Endothelial cell of umbilical vein (primary cell): ENCODE measurements at regions not wholly inside any gene's neighbourhood (a gene's known extent, or its start where the extent isn't known, plus 50 kb on each side); places are given as distances from the start of the nearest gene placed in this dataset.

Source experiments
- BruUV-seq: library from RNA; stranded (reverse); fragments of 400-500 nt; replicated peaks from 2 replicates; lab custom pipeline; 2021; lab: Mats Ljungman, UMichigan
- CTCF ChIA-PET: fragments of 300-600, 350-600 bp; sonication (Branson Sonifier 250); formaldehyde crosslinking; loops from one replicate; lab custom pipeline; 2021; ENCODE audit warnings: antibody characterized with exemption, inconsistent platforms; lab: Charles Lee
- POLR2A ChIA-PET: fragments of 300-600, 350-600 bp; sonication (Branson Sonifier 250); formaldehyde crosslinking; loops from one replicate; lab custom pipeline; 2021; ENCODE audit warnings: antibody characterized with exemption, inconsistent platforms; lab: Charles Lee
- DNase-seq: peaks from one replicate; pipeline ENCODE4 v3.0.0-alpha.2; 2011; ENCODE audit warnings: low read depth, low spot score
- FAIRE-seq: peaks from 2 replicates; lab custom pipeline; 2011; peaks lifted over from hg19 to GRCh38; lab: Jason Lieb, UNC
- H2AFZ ChIP-seq: 2 replicates; pipeline ENCODE4 v1.6.0; 2012; ENCODE audit warnings: low read depth, low read length, control low read depth, inconsistent platforms
- H3K27ac ChIP-seq: 2 replicates; pipeline ENCODE4 v1.5.1; 2011; ENCODE audit warnings: low read depth, mild to moderate bottlenecking, control low read depth, low read length, moderate library complexity; ENCODE audit not compliant: insufficient read depth
- H3K27me3 ChIP-seq, 2 experiments: 2 replicates each; pipeline versions ENCODE4 v1.6.0 to v1.6.1; 2011; ENCODE audit warnings: low read length in 2 of 2, mixed read lengths in 1 of 2; ENCODE audit not compliant: control insufficient read depth in 2 of 2, insufficient read depth in 2 of 2
- H3K36me3 ChIP-seq, 2 experiments: 2 replicates in 1 of 2; 3 replicates in 1 of 2; pipeline ENCODE4 v1.5.1; 2011; ENCODE audit warnings: low read length in 2 of 2, mild to moderate bottlenecking in 1 of 2, moderate library complexity in 1 of 2; ENCODE audit not compliant: control insufficient read depth in 2 of 2, insufficient read depth in 2 of 2; ENCODE audit errors: extremely low read depth in 1 of 2
- H3K4me1 ChIP-seq: 3 replicates; pipeline ENCODE4 v1.5.1; 2011; ENCODE audit warnings: mild to moderate bottlenecking, low read length; ENCODE audit not compliant: control insufficient read depth, insufficient read depth; ENCODE audit errors: extremely low read depth
- H3K4me2 ChIP-seq: 2 replicates; pipeline ENCODE4 v1.6.1; 2011; ENCODE audit warnings: low read length, control low read depth, mixed read lengths; ENCODE audit not compliant: insufficient read depth
- H3K4me3 ChIP-seq, 3 experiments: fragments of 200-600 bp in 1 of 3; sonication (generic), shearing (Covaris generic) in 1 of 3; replicated peaks in 1 of 3; 2 replicates each; pipeline ENCODE4 v1.5.1; 2011 to 2016; ENCODE audit warnings: control low read depth in 3 of 3, low read length in 3 of 3, mild to moderate bottlenecking in 2 of 3, inconsistent platforms in 1 of 3, low read depth in 1 of 3, moderate library complexity in 1 of 3; ENCODE audit not compliant: insufficient read depth in 1 of 3
- H3K79me2 ChIP-seq: 2 replicates; pipeline ENCODE4 v1.6.0; 2012; ENCODE audit warnings: low read length, inconsistent platforms; ENCODE audit not compliant: control insufficient read depth, insufficient read depth
- H3K9ac ChIP-seq: replicated peaks from 2 replicates; pipeline ENCODE3; 2011; ENCODE audit warnings: low read length, control low read depth; ENCODE audit not compliant: insufficient read depth; ENCODE audit errors: extremely low read depth
- H3K9me1 ChIP-seq: replicated peaks from 3 replicates; pipeline ENCODE4 v1.6.0; 2011; ENCODE audit warnings: mild to moderate bottlenecking, low read length; ENCODE audit not compliant: control insufficient read depth, insufficient read depth; ENCODE audit errors: extremely low read depth
- H3K9me3 ChIP-seq: replicated peaks from 2 replicates; pipeline ENCODE4 v1.5.1; 2012; ENCODE audit warnings: low read length, inconsistent platforms; ENCODE audit not compliant: control insufficient read depth, insufficient read depth
- H4K20me1 ChIP-seq: replicated peaks from 2 replicates; pipeline ENCODE3; 2011; ENCODE audit warnings: mild to moderate bottlenecking, low read length; ENCODE audit not compliant: control insufficient read depth, insufficient read depth; ENCODE audit errors: extremely low read depth
- EZH2 ChIP-seq: IDR thresholded peaks from 2 replicates; pipeline ENCODE4 v1.6.1; 2012; ENCODE audit warnings: borderline replicate concordance, low read depth, mild to moderate bottlenecking, moderate library complexity, low read length, inconsistent platforms; ENCODE audit not compliant: severe bottlenecking
- FOS ChIP-seq: IDR thresholded peaks from 2 replicates; pipeline ENCODE4 v1.6.1; 2011; ENCODE audit warnings: mild to moderate bottlenecking, low read length, moderate library complexity, borderline replicate concordance; ENCODE audit not compliant: insufficient read depth
- GATA2 ChIP-seq: IDR thresholded peaks from 2 replicates; pipeline ENCODE4 v1.7.0; 2011; ENCODE audit warnings: low read depth, mild to moderate bottlenecking, moderate library complexity, mixed read lengths, low read length; ENCODE audit not compliant: insufficient read length, insufficient read depth
- JUN ChIP-seq: IDR thresholded peaks from 2 replicates; pipeline ENCODE4 v1.6.1; 2011; ENCODE audit warnings: borderline replicate concordance, low read depth; ENCODE audit not compliant: insufficient read length, insufficient read depth
- MYC ChIP-seq: IDR thresholded peaks from one replicate; pipeline ENCODE4 v1.6.1; 2011; ENCODE audit warnings: mild to moderate bottlenecking, low read depth, low read length
- POLR2A ChIP-seq: IDR thresholded peaks from 2 replicates; pipeline ENCODE4 v1.6.1; 2012; ENCODE audit warnings: low read depth, mild to moderate bottlenecking, control low read depth, low read length
- POLR2AphosphoS5 ChIP-seq: IDR thresholded peaks from 2 replicates; pipeline ENCODE4 v1.6.1; 2012; ENCODE audit warnings: low read depth, mild to moderate bottlenecking, control low read depth, low read length, moderate library complexity; ENCODE audit not compliant: insufficient read depth
- dilution Hi-C: fragments of 300-500 bp; cut with MboI; formaldehyde crosslinking; loops from one replicate; pipeline ENCODE4 v1.15.0; 2019; ENCODE audit warnings: low sequenced_read_pairs; ENCODE audit not compliant: extremely low pct_ligation_motif_present
- intact Hi-C: fragments of 100-400 bp; cut with micrococcal nuclease; formaldehyde crosslinking; loops from one replicate; pipeline ENCODE4 v1.10.0; 2022
- TF ChIP-seq, protein P1 (sequence below): IDR thresholded peaks from 2 replicates; pipeline ENCODE4 v1.6.1; 2011; ENCODE audit not compliant: insufficient read depth, insufficient read length
- TF ChIP-seq, protein P2 (sequence below), 2 donors: IDR thresholded peaks; 1 replicate in 1 of 2; 2 replicates in 1 of 2; pipeline ENCODE4 v1.5.1; 2011; ENCODE audit warnings: low read length in 2 of 2, mild to moderate bottlenecking in 2 of 2, moderate library complexity in 2 of 2, control low read depth in 1 of 2, inconsistent platforms in 1 of 2, low read depth in 1 of 2; ENCODE audit not compliant: insufficient read depth in 1 of 2; ENCODE audit errors: extremely low read depth in 1 of 2

- no TSS peak for BruUV-seq
- intact Hi-C loops = no loop called here
- H3K27ac ChIP-seq = no peak overlapping the region
- CTCF ChIA-PET = interaction anchor here (1.2 to 1.4 kb wide), 2 partner anchors 9 to 91 kb away, joined by 3 to 4 read pairs; no protein-coding TSS in a partner anchor
- no peaks in the 10 kb centered on the region for H3K9me3 ChIP-seq
- no peak for FAIRE-seq
- no peaks in the 10 kb centered on the region for H3K4me1 ChIP-seq
- H3K36me3 ChIP-seq = no peaks in the 10 kb centered on the region
- no peak overlapping the region for H3K4me2 ChIP-seq
- no peaks in the 10 kb centered on the region for H4K20me1 ChIP-seq
- POLR2A ChIA-PET = no interaction called here
- no peaks in the 10 kb centered on the region for H3K27me3 ChIP-seq
- no peaks in the 10 kb centered on the region for H3K79me2 ChIP-seq
- DNase-seq = no peak
- dilution Hi-C loops = no loop called here
- no peaks in the 10 kb centered on the region for H3K9me1 ChIP-seq
- H2AFZ ChIP-seq = peak overlapping the region; percentile 26
- TF ChIP-seq JUN (no peak), POLR2A (no peak), POLR2AphosphoS5 (no peak), EZH2 (no peak)
- TF ChIP-seq, protein P1, sequence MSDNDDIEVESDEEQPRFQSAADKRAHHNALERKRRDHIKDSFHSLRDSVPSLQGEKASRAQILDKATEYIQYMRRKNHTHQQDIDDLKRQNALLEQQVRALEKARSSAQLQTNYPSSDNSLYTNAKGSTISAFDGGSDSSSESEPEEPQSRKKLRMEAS = no peak
- TF ChIP-seq, protein P2, sequence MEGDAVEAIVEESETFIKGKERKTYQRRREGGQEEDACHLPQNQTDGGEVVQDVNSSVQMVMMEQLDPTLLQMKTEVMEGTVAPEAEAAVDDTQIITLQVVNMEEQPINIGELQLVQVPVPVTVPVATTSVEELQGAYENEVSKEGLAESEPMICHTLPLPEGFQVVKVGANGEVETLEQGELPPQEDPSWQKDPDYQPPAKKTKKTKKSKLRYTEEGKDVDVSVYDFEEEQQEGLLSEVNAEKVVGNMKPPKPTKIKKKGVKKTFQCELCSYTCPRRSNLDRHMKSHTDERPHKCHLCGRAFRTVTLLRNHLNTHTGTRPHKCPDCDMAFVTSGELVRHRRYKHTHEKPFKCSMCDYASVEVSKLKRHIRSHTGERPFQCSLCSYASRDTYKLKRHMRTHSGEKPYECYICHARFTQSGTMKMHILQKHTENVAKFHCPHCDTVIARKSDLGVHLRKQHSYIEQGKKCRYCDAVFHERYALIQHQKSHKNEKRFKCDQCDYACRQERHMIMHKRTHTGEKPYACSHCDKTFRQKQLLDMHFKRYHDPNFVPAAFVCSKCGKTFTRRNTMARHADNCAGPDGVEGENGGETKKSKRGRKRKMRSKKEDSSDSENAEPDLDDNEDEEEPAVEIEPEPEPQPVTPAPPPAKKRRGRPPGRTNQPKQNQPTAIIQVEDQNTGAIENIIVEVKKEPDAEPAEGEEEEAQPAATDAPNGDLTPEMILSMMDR (IDR thresholded peaks at IDR 0.05; ENCODE audit: extremely low read depth in 1 of 2, insufficient read depth in 1 of 2, low read depth in 1 of 2, low read length in 2 of 2) = no peak
- no peak overlapping the region for H3K9ac ChIP-seq
- H3K4me3 ChIP-seq = no peak overlapping the region
These were observed 133.9 kb upstream of the MTAP start for GRCh38 chr9:21668516-21668915.

DNA sequence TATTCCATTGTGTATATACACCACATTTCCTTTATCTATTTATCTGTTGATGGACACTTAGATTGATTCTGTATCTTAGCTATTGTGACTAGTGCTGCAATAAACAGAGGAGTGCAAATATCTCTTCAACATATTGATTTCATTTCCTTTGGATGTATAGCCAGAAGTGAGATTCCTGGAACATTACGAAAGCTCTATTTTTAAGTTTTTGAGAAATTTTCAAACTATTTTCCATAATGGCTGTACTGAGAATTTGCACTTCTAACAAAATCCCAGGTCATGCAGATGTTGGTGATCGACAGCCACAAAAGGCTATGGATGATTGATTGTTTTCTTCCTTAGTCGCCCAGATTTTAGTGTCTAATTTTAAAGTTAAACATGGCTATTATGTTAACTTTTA lies 132.7 kb upstream of the MTAP start:
- peaks cover 2% of the 10 kb centered on the region for H3K4me1 ChIP-seq
- H3K27ac ChIP-seq = no peak overlapping the region
- DNase-seq (no peak), FAIRE-seq (no peak)
- dilution Hi-C loops (no loop called here), intact Hi-C loops (no loop called here)
- BruUV-seq = no TSS peak
- no peaks in the 10 kb centered on the region for H3K79me2 ChIP-seq
- no peaks in the 10 kb centered on the region for H3K9me1 ChIP-seq
- POLR2A ChIA-PET = no interaction called here
- H3K36me3 ChIP-seq = no peaks in the 10 kb centered on the region
- TF ChIP-seq GATA2 (no peak), MYC (no peak), POLR2AphosphoS5 (no peak), POLR2A (no peak), JUN (no peak), EZH2 (no peak), FOS (no peak)
- TF ChIP-seq, protein P1 = no peak
- TF ChIP-seq, protein P2 (IDR thresholded peaks at IDR 0.05; ENCODE audit: extremely low read depth in 1 of 2, insufficient read depth in 1 of 2, low read depth in 1 of 2, low read length in 2 of 2) = no peak
- no peak overlapping the region for H2AFZ ChIP-seq
- no peaks in the 10 kb centered on the region for H3K9me3 ChIP-seq
- CTCF ChIA-PET = no interaction called here
- no peak overlapping the region for H3K4me3 ChIP-seq
- H3K4me2 ChIP-seq = no peak overlapping the region
- H4K20me1 ChIP-seq = no peaks in the 10 kb centered on the region
- no peaks in the 10 kb centered on the region for H3K27me3 ChIP-seq
- H3K9ac ChIP-seq = no peak overlapping the region
